Naive B cell (primary cell): ENCODE measurements at regions not wholly inside any gene's neighbourhood (a gene's known extent, or its start where the extent isn't known, plus 50 kb on each side); places are given as distances from the start of the nearest gene placed in this dataset.

Experiments
- ATAC-seq, 2 donors: fragments of 150-1000 bp; cut with Tn5 transposase; 2 replicates each; pipeline ENCODE4 v1.10.0; 2021; ENCODE audit warnings: low read depth in 2 of 2, mild to moderate bottlenecking in 2 of 2, moderate library complexity in 2 of 2
- DNase-seq: peaks from one replicate; pipeline ENCODE4 v3.0.0; 2022
- H3K27ac Mint-ChIP-seq, 6 donors: one replicate each; pipeline ENCODE4 v1.8.0; 2020 to 2022; ENCODE audit warnings: mild to moderate bottlenecking in 6 of 6, mixed read lengths in 6 of 6, moderate library complexity in 5 of 6, inconsistent platforms in 2 of 6
- H3K27me3 Mint-ChIP-seq, 3 donors: one replicate each; pipeline ENCODE4 v1.8.0; 2021 to 2022; ENCODE audit warnings: mixed read lengths in 3 of 3, mild to moderate bottlenecking in 1 of 3
- H3K36me3 Mint-ChIP-seq, 2 donors: one replicate each; pipeline ENCODE4 v1.8.0; 2020 to 2022; ENCODE audit warnings: mixed read lengths in 2 of 2, inconsistent platforms in 1 of 2, mild to moderate bottlenecking in 1 of 2
- H3K4me1 Mint-ChIP-seq, 3 donors: one replicate each; pipeline ENCODE4 v1.8.0; 2020 to 2022; ENCODE audit warnings: mixed read lengths in 3 of 3, inconsistent platforms in 1 of 3, mild to moderate bottlenecking in 1 of 3, moderate library complexity in 1 of 3
- H3K4me3 Mint-ChIP-seq, 8 donors: one replicate each; pipeline ENCODE4 v1.8.0; 2020 to 2022; ENCODE audit warnings: mild to moderate bottlenecking in 8 of 8, mixed read lengths in 8 of 8, moderate library complexity in 8 of 8, inconsistent platforms in 2 of 8
- H3K9me3 Mint-ChIP-seq, 7 donors: one replicate each; pipeline ENCODE4 v1.8.0; 2020 to 2022; ENCODE audit warnings: mixed read lengths in 7 of 7, mild to moderate bottlenecking in 5 of 7, inconsistent platforms in 2 of 7, moderate library complexity in 1 of 7

DNA sequence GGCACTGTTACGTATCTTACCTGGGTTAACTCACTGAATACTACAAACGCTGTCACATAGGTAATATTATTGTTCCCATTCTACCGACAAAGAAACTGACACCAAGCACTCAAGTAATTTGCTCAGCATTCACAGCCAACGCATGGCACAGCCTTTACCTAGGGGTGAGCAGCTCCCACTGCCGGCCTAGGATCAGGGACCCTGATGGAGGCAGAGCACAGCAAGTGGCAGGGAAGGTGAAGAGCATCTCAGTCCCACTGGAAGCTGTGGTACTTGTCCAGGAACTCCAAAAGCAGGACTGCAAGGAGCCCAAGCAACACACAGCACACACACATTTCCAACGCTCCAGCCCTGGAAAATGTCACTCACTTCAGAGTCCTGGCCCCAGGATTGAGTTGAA is 111.8 kb upstream of the CDKN3 start:
- H3K9me3 Mint-ChIP-seq, result peaks cover 0 to 2% (median 0%) of the 10 kb centered on the region in 7 donors
- peaks cover 5 to 12% (median 8%) of the 10 kb centered on the region in 3 donors for H3K27me3 Mint-ChIP-seq
- no peak for DNase-seq
- H3K4me1 Mint-ChIP-seq, result no peaks in the 10 kb centered on the region
- peak overlapping the region in 1 of 6 donors; percentile 28 for H3K27ac Mint-ChIP-seq
- ATAC-seq, result no peak
- H3K4me3 Mint-ChIP-seq, result no peak overlapping the region
- H3K36me3 Mint-ChIP-seq, result no peaks in the 10 kb centered on the region

DNA sequence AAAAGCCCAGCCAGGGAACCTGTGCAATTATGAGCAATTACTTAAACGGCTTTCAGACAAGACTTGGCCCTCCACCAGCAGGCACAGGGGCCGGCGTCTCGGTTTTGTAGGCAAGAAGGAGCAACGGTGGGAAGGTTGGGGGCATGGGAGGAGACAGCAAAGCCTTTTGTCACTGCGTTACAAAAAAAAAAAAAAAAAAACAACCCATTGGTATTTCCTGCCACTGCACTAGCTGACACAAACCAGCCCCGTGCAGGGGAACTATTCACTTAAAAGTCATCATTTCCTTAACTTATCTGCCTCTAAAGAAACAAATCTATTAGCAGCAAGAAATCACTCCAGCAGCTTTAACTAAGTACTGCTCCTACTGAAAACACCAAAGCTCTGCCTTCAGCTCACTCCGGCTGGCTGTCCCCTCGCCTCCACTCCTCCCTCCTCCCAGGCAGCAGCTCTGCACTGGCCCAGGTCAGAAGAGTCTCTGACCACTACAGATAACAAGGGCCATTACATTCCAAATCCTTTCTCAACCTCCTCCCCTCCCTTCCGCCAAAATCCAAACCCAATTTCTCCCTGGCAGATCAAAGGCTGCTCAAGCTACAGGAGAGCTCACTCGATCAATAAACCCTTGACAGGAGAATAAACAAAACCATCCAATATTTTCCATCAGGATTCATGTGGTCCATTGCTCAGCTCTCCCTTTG is 105.2 kb upstream of the CDKN3 start:
- H3K4me1 Mint-ChIP-seq, result no peaks in the 10 kb centered on the region
- DNase-seq (no peak), ATAC-seq (no peak)
- peaks cover 0 to 10% (median 5%) of the 10 kb centered on the region in 7 donors for H3K9me3 Mint-ChIP-seq
- no peak overlapping the region for H3K4me3 Mint-ChIP-seq
- H3K36me3 Mint-ChIP-seq, result peaks cover 0 to 6% of the 10 kb centered on the region in 2 donors
- peaks cover 25 to 34% (median 30%) of the 10 kb centered on the region in 3 donors for H3K27me3 Mint-ChIP-seq
- no peak overlapping the region for H3K27ac Mint-ChIP-seq

DNA sequence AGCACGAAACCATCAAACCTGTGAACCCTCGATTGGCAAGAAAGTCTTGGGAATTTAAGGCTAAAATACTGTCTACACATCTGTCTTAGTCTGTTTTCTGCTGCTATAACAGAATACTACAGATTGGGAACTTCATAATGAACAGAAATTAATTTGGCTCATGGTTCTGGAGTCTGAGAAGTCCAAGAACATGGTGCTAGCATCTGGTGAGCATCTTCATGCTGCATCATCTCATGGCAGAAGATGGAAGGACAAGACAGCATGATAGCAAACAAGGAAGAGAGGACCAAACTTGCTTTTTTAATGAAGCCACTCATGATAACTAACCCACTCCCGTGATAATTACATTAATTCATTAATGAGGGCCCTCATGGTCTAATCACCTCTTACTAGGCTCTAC is 102.0 kb upstream of the CDKN3 start:
- no peak for DNase-seq
- Mint-ChIP-seq H3K36me3 (peaks cover 0 to 6% of the 10 kb centered on the region in 2 donors), H3K27me3 (peaks cover 36 to 42% (median 36%) of the 10 kb centered on the region in 3 donors), H3K4me3 (no peak overlapping the region), H3K4me1 (no peaks in the 10 kb centered on the region), H3K9me3 (peaks cover 0 to 10% (median 5%) of the 10 kb centered on the region in 7 donors), H3K27ac (no peak overlapping the region)
- ATAC-seq, result no peak

DNA sequence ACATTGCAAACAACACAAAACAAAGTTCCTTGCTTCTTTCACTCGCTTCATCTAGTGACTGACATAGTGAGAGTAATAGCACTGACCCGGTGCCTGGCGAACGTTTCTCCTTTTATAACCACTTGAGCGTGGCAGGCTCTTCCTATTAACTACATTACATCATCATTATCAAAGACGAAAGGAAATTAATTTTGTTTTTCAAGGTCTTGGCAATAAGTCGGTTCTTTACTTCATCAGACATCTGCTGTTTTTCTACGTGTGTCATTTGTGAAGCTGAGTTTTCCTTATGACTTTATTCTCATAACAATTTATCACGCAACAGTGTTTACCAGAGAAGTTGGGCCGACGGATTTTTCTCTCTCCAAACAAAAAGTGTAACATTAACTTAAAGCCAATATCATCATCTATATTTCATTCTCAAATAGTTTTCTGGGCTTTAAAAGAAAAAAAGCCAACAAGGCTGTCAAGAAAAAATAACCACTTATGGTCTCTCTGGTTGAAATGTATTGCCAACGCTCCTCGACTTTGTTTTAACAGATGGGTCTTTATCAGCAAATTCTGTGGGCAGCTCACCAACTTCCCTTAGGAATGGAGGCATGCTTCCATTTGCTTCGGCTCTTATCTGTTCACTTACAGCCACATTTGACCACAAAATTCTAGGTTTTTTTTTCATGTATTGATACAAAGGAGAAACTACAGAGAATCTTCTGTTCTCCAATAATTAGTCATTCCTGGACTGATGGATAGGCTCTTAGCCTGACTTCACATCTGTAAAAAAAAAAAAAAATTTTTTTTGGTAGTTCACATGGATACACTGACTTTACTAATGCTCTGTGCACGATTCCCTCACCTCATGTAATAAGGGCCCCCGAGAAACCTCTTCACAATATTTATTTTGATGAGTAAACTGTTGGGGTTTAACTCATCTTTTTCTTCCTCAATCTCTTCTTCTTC is 97.1 kb upstream of the CDKN3 start:
- ATAC-seq, result no peak
- Mint-ChIP-seq H3K36me3 (peaks cover 0 to 4% of the 10 kb centered on the region in 2 donors), H3K27ac (no peak overlapping the region), H3K9me3 (peaks cover 0 to 6% (median 4%) of the 10 kb centered on the region in 7 donors), H3K27me3 (peaks cover 17 to 27% (median 21%) of the 10 kb centered on the region in 3 donors), H3K4me3 (no peak overlapping the region), H3K4me1 (no peaks in the 10 kb centered on the region)
- DNase-seq, result no peak

DNA sequence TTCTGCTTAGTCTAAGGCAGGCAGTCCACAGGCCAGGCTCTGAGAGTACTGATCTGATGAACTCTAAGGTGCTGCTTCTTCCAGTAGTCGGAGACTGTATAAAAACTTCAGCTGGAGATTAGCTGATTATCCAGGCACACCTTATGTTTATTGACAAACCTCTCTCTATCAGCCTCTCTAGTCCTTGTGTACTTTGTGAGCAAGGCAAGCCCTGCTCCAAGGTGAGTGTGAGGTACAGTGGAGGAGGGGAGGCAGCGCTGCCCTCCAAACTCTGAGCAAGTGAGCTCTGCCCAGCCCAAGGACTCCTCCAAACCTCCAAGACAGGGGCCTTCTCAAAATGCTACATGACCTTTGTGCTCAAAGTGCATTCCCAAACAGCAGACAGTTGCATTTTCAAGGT is 95.9 kb upstream of the CDKN3 start:
- H3K27ac Mint-ChIP-seq, result no peak overlapping the region
- peaks cover 0 to under 1% (median 0%) of the 10 kb centered on the region in 7 donors for H3K9me3 Mint-ChIP-seq
- no peak for DNase-seq
- H3K27me3 Mint-ChIP-seq, result peaks cover 8 to 26% (median 20%) of the 10 kb centered on the region in 3 donors
- no peaks in the 10 kb centered on the region for H3K36me3 Mint-ChIP-seq
- no peaks in the 10 kb centered on the region for H3K4me1 Mint-ChIP-seq
- ATAC-seq, result no peak
- no peak overlapping the region for H3K4me3 Mint-ChIP-seq

DNA sequence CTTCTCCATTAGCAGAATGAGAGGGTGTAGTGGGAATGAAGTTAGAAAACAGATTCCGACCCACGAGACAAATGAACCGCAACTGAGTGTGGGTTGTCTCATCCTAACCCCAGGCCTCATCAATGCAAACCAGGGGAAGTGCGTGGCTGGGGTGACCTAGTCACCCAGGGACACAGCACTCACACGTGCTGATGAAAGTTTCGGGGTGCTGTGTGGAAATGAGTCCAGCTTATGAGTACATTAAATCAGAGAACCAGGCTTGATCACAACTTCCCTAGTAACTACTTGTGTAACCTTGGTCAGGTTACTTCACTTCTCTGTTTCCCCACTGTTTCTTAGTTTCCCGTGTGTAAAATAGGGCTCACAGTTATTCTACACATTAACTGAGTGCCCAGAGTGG is 95.4 kb upstream of the CDKN3 start:
- H3K9me3 Mint-ChIP-seq, result no peaks in the 10 kb centered on the region
- no peak for ATAC-seq
- H3K36me3 Mint-ChIP-seq, result no peaks in the 10 kb centered on the region
- H3K4me3 Mint-ChIP-seq, result no peak overlapping the region
- no peak for DNase-seq
- H3K27me3 Mint-ChIP-seq, result peaks cover 6 to 24% (median 16%) of the 10 kb centered on the region in 3 donors
- no peaks in the 10 kb centered on the region for H3K4me1 Mint-ChIP-seq
- H3K27ac Mint-ChIP-seq, result no peak overlapping the region

DNA sequence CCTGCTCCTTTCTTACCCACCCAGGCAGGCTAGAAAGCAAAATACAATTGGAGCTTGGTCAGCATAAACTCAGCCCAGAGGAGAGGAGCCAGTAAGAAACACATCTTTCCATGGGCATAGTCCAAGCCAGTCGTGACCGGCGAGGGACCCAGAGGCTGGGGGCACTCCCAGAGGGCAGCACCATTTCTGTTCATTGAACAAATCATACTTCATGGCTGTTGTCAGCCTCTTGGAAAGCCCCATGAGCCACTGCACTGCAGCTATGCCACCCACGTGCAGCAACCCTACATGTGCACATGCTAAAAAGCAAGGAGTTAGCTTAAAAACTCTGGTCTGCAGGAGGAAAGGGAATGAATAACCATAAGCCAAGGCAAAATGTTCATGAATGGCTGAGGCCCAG is 90.0 kb upstream of the CDKN3 start:
- H3K4me1 Mint-ChIP-seq, result no peaks in the 10 kb centered on the region
- DNase-seq (no peak), ATAC-seq (no peak)
- no peaks in the 10 kb centered on the region for H3K36me3 Mint-ChIP-seq
- H3K9me3 Mint-ChIP-seq, result no peaks in the 10 kb centered on the region
- peaks cover 0 to 13% (median 11%) of the 10 kb centered on the region in 3 donors for H3K27me3 Mint-ChIP-seq
- H3K27ac Mint-ChIP-seq, result no peak overlapping the region
- H3K4me3 Mint-ChIP-seq, result no peak overlapping the region

DNA sequence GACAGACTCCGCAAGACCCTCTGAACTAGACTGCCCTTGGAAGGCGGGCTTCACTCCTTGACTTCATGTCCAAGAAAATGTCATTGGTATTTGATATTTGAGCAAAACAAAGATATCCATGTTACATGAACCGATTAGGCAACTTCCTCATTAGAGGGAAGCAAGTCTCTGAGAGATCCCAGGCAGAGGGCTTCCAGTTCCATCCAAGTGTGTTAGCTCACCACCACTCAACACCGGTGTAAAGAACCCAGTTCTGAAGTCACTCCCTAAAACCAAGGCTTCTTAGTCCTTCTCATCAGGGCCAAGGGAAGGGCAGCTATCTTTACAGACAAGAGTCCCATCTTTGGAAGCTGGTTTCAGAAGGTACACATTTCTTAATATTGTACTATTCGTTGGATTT is 87.2 kb upstream of the CDKN3 start:
- no peaks in the 10 kb centered on the region for H3K4me1 Mint-ChIP-seq
- no peaks in the 10 kb centered on the region for H3K9me3 Mint-ChIP-seq
- no peak for ATAC-seq
- no peaks in the 10 kb centered on the region for H3K36me3 Mint-ChIP-seq
- H3K4me3 Mint-ChIP-seq, result no peak overlapping the region
- no peak overlapping the region for H3K27ac Mint-ChIP-seq
- peaks cover 3 to 11% (median 11%) of the 10 kb centered on the region in 3 donors for H3K27me3 Mint-ChIP-seq
- DNase-seq, result no peak

DNA sequence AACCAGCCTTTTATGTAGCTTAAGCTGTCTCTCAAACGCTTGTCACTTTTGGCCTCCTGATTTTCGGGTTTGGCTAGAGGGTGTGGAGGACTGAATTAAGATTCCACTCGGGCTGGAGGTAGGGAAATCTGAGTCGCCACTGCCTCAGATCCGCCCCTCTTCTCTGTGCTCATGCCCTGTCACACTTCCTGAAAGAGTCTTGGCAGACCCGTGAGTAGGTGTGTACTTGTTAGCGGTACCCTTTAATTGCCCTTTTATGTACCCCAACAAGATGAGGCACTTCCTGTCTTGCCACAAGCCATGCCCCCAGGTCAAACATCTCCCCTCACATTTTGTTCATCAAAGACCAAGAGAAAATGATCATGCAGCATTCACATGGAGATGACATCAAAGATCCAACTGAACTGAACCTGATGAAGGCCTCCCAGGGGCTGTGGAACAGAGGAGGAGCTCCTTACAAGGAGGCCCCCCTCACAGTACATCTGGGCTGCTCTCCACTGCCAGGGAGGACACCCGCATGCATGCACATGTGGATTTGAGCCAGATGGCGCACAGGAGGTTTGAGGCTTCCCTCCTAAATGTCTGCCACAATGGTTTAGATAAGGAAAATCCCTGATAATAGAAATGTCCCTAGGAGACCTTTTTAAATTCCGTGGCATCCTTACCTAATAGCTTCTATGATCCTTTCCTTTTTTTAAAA is 86.5 kb upstream of the CDKN3 start:
- no peaks in the 10 kb centered on the region for H3K9me3 Mint-ChIP-seq
- peak overlapping the region in 1 of 8 donors; percentile 36 for H3K4me3 Mint-ChIP-seq
- no peak overlapping the region for H3K27ac Mint-ChIP-seq
- DNase-seq, result no peak
- H3K36me3 Mint-ChIP-seq, result no peaks in the 10 kb centered on the region
- H3K4me1 Mint-ChIP-seq, result no peaks in the 10 kb centered on the region
- peaks cover 7 to 9% (median 7%) of the 10 kb centered on the region in 3 donors for H3K27me3 Mint-ChIP-seq
- no peak for ATAC-seq

DNA sequence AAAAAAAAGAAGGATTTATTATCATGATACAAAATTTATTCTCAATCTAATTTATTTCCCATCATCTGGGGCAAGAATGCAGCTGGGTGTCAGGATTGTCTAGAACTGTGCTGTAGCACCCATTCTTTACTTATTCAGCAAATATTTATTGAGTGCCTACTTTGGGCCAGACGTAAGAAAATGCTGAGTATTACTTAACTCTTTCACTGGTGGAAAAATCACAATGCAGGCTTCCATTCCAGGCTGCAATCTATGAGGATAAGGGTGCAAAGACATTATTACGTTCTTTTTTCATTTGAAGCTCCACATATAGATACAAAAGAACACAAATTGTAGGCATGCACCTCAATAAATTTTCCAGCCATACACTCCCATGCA is 86.0 kb upstream of the CDKN3 start:
- Mint-ChIP-seq H3K9me3 (no peaks in the 10 kb centered on the region), H3K27ac (no peak overlapping the region), H3K4me3 (no peak overlapping the region), H3K4me1 (no peaks in the 10 kb centered on the region), H3K36me3 (no peaks in the 10 kb centered on the region), H3K27me3 (peaks cover 3 to 7% (median 6%) of the 10 kb centered on the region in 3 donors)
- ATAC-seq (no peak), DNase-seq (no peak)

DNA sequence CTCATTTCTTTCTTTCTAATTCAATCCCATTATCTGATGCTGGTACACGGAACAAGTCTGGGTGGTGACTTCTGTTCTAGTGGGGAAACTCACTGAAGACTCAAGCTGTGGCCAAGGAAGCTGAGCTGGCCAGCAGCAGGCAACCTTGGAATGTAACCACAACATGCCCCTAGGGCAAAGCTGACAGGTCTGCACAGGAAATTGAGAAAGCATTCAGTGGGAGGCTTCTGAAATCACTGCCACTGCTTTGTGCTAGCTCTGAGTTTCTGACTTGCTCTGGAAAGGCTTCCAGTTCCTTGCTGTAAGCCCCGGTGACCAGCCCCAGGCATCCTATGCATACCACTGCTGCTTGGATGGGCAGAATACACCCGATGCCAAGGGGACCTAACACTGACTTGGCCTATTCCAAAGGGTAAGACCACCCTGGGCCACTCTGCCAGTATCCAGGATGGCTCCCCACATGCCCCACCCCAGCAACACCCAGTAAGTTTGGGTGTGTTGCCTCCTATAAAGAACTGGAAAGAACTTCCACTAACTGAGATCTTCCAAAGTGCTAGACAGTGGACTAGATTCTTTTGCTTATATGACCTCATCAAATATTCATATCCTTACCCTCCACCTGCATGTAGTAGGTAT is 84.5 kb upstream of the CDKN3 start:
- no peak for DNase-seq
- Mint-ChIP-seq H3K4me3 (no peak overlapping the region), H3K36me3 (no peaks in the 10 kb centered on the region), H3K9me3 (no peaks in the 10 kb centered on the region), H3K27ac (no peak overlapping the region), H3K27me3 (peaks cover 3 to 7% (median 6%) of the 10 kb centered on the region in 3 donors), H3K4me1 (peaks cover 0 to 4% (median 0%) of the 10 kb centered on the region in 3 donors)
- no peak for ATAC-seq

DNA sequence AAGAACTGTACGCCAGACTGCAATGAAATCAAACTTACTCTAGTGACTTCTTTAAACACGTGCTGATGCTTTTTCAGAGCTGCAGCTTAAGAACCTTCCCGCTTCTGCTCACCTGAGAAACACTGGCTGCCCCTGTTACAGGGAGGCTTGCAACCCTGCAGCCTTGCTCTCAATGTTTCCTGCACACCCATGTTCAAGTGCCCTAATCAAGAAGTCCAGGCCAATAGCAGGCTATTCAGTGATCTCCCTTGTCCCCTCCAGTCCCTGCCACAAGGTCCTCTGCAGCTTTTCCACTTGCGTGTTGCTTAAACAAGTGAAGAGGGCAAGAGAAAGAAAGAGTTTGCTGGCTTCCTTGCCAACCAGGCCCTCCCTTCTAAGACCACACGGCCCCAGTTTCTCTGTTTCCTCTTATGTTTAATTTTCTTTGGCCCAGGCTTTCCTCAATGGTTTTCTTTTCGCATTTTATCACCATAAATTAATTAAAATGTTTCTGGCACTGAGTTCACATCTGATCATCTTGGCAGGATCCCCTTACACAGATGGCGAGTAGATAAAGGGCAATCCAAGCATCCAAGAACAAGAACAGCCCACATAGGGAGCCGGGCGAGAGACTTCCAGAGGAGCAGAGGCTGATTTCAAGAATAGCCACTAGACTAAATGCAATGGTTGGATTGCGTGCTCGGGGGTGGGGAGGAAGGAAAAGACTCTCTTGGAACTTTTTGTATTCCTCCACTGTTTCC is 82.3 kb upstream of the CDKN3 start:
- Mint-ChIP-seq H3K27ac (peak overlapping the region in 1 of 6 donors; percentile 62), H3K9me3 (no peaks in the 10 kb centered on the region), H3K4me3 (no peak overlapping the region), H3K4me1 (peaks cover 0 to 4% (median 0%) of the 10 kb centered on the region in 3 donors), H3K27me3 (peaks cover 0 to 7% (median 6%) of the 10 kb centered on the region in 3 donors), H3K36me3 (no peaks in the 10 kb centered on the region)
- ATAC-seq (no peak), DNase-seq (no peak)
